BLaER1 treated with 17β-estradiol and CSF1 and Interleukin-3, amounts not matched to agents 10 nM and 100 nM (cell line): ENCODE measurements at regions not wholly inside any gene's neighbourhood (a gene's known extent, or its start where the extent isn't known, plus 50 kb on each side); places are given as distances from the start of the nearest gene placed in this dataset.

Experiments
- H3K27ac ChIP-seq, 11 experiments: shearing (Covaris generic); formaldehyde crosslinking; 2 replicates each; pipeline ENCODE4 v1.8.1; 2022
- H3K27me3 ChIP-seq, 11 experiments: shearing (Covaris generic); formaldehyde crosslinking; 2 replicates each; pipeline ENCODE4 v1.8.1; 2022
- H3K36me3 ChIP-seq, 11 experiments: shearing (Covaris generic); formaldehyde crosslinking; 2 replicates each; pipeline ENCODE4 v1.8.1; 2022
- H3K4me1 ChIP-seq, 10 experiments: shearing (Covaris generic); formaldehyde crosslinking; 2 replicates each; pipeline ENCODE4 v1.8.1; 2022
- H3K4me2 ChIP-seq, 11 experiments: shearing (Covaris generic); formaldehyde crosslinking; 2 replicates each; pipeline ENCODE4 v1.8.1; 2022
- H3K4me3 ChIP-seq, 10 experiments: shearing (Covaris generic); formaldehyde crosslinking; 2 replicates each; pipeline ENCODE4 v1.8.1; 2022
- H3K9ac ChIP-seq, 11 experiments: shearing (Covaris generic); formaldehyde crosslinking; 2 replicates each; pipeline ENCODE4 v1.8.1; 2022
- H3K9me3 ChIP-seq, 11 experiments: shearing (Covaris generic); formaldehyde crosslinking; replicated peaks in 1 of 11; 2 replicates each; pipeline ENCODE4 v1.8.1; 2022
- H4K20me1 ChIP-seq, 11 experiments: shearing (Covaris generic); formaldehyde crosslinking; 2 replicates each; pipeline ENCODE4 v1.8.1; 2022
- Cebpa-rat ChIP-seq, 11 experiments: shearing (Covaris generic); IDR thresholded peaks; 2 replicates each; pipeline ENCODE4 v1.8.1; 2022

DNA sequence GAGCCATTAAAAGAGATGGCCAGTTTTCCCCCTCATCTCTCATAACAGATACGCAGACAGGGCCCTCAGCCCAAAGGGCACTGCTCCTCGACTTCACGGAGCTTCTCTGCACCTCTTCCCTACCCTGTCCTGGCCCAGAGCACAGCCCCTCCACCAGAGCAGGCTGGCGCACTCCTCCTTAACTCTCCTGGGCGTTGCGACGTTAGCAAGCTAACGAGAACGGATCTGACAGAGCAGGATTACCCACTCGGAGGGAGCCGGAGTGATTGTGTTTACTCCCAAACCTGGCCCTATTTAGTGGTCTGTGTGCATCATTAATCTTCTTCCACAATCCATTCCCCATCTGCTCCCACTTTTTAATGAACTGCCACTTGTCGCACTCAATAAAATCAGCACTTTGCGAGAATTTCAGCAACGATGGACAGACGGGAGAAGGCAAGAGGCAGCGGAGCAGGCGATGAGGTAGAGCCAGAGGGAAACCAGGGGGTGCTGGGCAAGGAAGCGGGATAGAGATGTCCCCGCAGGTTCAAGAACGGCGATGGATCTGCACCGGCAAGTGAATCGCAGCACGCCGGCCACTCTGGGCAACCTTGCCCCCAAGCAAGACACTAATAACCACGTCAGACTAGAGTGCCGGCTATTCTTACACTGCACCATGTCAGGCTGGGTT is 159.4 kb downstream of the BUD13 start:
- Histone ChIP-seq H3K36me3 (no peaks in the 10 kb centered on the region), H4K20me1 (no peaks in the 10 kb centered on the region), H3K4me3 (no peak overlapping the region), H3K27me3 (no peaks in the 10 kb centered on the region), H3K4me2 (no peak overlapping the region), H3K9ac (no peak overlapping the region), H3K27ac (no peak overlapping the region), H3K9me3 (peaks cover 0 to 6% (median 0%) of the 10 kb centered on the region in 11 experiments; a peak in 2 of 22 replicates), H3K4me1 (peaks cover 0 to 7% (median 0%) of the 10 kb centered on the region in 10 experiments; a peak in 4 of 20 replicates)
- no peak for TF ChIP-seq Cebpa-rat (IDR thresholded peaks at IDR 0.05)

DNA sequence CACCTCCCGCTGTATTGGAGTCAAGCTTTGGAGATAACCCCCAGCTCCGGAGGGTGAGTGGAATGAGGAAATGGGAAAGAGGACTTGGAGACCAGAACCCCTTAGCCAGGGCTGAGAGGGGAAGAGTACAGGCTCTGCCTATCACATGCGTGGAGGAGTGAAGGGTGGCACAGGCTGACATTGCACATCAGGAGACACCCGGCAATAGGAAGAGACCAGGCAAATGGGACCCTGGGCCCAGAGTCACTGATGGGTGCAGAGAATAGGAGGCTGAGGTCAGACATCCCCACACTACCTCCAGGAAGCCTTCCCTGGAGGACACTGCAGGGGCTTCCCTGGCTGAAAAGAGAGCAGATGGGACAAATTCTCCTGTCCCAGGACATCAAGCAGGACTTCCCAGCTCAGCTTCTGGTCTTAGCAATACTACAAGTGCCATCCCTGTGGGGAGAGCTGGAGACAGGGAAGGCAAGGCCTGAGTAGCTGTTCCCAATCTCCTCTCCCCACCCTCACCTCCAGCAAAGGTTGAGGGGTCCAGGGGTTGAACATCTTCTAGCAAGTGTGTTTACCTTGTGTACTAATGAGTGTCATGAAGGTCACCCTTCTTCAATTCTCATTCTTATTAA is 160.7 kb downstream of the BUD13 start:
- Histone ChIP-seq H3K4me1 (peaks cover 0 to 7% (median 0%) of the 10 kb centered on the region in 10 experiments; a peak in 5 of 20 replicates), H3K9ac (no peak overlapping the region), H4K20me1 (peaks cover 0 to 3% (median 0%) of the 10 kb centered on the region in 11 experiments; a peak in 1 of 22 replicates), H3K4me3 (no peak overlapping the region), H3K36me3 (no peaks in the 10 kb centered on the region), H3K27ac (no peak overlapping the region), H3K27me3 (no peaks in the 10 kb centered on the region), H3K9me3 (peaks cover 0 to 6% (median 0%) of the 10 kb centered on the region in 11 experiments; a peak in 2 of 22 replicates), H3K4me2 (no peak overlapping the region)
- no peak for TF ChIP-seq Cebpa-rat (IDR thresholded peaks at IDR 0.05)

DNA sequence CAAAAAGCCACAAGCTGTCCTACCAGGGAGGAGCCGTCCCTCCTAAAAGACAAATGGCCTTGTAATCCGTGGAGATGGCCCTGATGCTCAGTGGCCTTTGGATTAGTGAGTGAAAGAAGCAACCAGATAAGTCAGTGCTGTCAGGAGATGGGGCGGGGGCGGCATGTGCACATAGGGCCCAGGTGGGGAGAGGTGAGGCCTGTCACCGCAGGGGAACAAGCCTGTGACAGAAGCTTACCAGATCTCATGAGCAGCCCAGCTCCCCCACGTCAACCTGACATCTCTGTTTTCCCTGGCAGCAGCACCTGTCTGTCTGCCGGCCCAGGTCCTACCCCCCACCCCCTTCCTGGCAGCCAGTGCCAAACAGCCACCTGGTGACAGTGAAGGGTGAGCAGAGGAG is 162.6 kb downstream of the BUD13 start:
- peaks cover 0 to 5% (median 0%) of the 10 kb centered on the region in 10 experiments; a peak in 2 of 20 replicates for H3K4me1 ChIP-seq
- no peak overlapping the region for H3K4me3 ChIP-seq
- no peak overlapping the region for H3K27ac ChIP-seq
- H4K20me1 ChIP-seq, result peaks cover 0 to 3% (median 0%) of the 10 kb centered on the region in 11 experiments; a peak in 1 of 22 replicates
- peaks cover 0 to 6% (median 0%) of the 10 kb centered on the region in 11 experiments; a peak in 2 of 22 replicates for H3K9me3 ChIP-seq
- no peak overlapping the region for H3K9ac ChIP-seq
- H3K4me2 ChIP-seq, result no peak overlapping the region
- TF ChIP-seq Cebpa-rat (IDR thresholded peaks at IDR 0.05), result no peak
- H3K27me3 ChIP-seq, result no peaks in the 10 kb centered on the region
- no peaks in the 10 kb centered on the region for H3K36me3 ChIP-seq

DNA sequence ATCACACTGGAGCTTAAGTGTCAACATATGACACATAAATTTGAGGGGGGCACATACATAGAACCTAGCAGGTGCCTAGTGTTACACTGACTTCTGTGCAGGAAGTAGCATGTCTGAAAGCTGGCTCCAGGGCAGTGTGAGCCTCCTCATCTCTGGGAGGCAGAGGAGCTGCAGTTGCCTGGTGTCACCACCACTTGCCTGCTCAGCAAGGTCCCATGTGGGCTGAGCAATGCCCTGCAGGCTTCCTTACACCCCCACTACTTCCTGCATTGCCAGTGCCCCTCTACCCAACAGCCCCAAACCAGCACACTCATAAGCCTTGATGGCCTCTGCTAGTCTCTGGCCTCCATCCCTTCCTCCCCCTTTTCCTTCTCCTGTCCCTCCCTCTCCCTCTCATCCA is 165.8 kb downstream of the BUD13 start:
- Histone ChIP-seq H3K4me1 (peaks cover 0 to 6% (median under 1%) of the 10 kb centered on the region in 10 experiments; a peak in 6 of 20 replicates), H3K9me3 (peaks cover 0 to 6% (median 0%) of the 10 kb centered on the region in 11 experiments; a peak in 2 of 22 replicates), H3K36me3 (no peaks in the 10 kb centered on the region), H3K27me3 (no peaks in the 10 kb centered on the region), H3K4me3 (no peak overlapping the region), H3K9ac (no peak overlapping the region), H3K4me2 (0 out of 22 replicates have a peak overlapping the region, but pooled peaks of 2 of the 11 experiments have one; percentile 12 to 20), H3K27ac (no peak overlapping the region), H4K20me1 (peaks cover 0 to 9% (median 0%) of the 10 kb centered on the region in 11 experiments; a peak in 1 of 22 replicates)
- no peak for TF ChIP-seq Cebpa-rat (IDR thresholded peaks at IDR 0.05)

GRCh38 chr11:116605543-116606459 is 167.0 kb downstream of the BUD13 start:
- no peak overlapping the region for H3K27ac ChIP-seq
- H3K9ac ChIP-seq, result no peak overlapping the region
- H3K4me3 ChIP-seq, result no peak overlapping the region
- H3K4me1 ChIP-seq, result peaks cover 0 to 13% (median 7%) of the 10 kb centered on the region in 10 experiments; a peak in 12 of 20 replicates
- H4K20me1 ChIP-seq, result peaks cover 0 to 9% (median 0%) of the 10 kb centered on the region in 11 experiments; a peak in 1 of 22 replicates
- no peaks in the 10 kb centered on the region for H3K9me3 ChIP-seq
- no peak for TF ChIP-seq Cebpa-rat (IDR thresholded peaks at IDR 0.05)
- no peak overlapping the region for H3K4me2 ChIP-seq
- H3K27me3 ChIP-seq, result no peaks in the 10 kb centered on the region
- no peaks in the 10 kb centered on the region for H3K36me3 ChIP-seq

DNA sequence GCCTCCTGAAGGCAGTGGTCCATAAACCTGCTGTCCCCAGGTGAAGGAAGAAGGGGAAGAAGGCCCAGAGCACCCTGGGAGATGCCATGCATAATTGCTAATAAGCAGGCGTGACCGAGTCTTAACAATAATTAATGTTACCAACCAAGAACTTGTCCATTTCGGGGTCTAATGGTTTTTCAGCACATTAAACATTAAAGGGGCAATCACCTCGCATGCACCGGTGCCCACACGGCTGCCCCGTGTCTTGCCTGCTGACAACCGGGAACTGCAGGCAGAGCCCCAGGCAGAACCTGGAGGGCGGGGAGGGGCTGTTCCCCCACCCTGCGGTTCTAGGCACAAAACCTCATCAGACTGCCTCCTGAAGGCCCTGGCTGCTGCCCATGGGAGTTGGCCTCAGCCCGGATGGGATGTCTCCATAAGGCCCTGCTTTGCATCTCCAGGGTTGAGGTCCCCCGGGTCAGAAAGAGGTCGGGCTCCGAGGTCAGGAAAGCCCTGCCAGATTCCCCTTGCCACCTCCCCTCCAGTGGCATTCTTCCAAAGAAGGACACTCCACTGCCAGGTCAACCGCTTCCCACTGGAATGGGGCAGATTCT is 169.0 kb downstream of the BUD13 start:
- Histone ChIP-seq H3K27me3 (no peaks in the 10 kb centered on the region), H3K36me3 (no peaks in the 10 kb centered on the region), H4K20me1 (peaks cover 0 to 9% (median 0%) of the 10 kb centered on the region in 11 experiments; a peak in 1 of 22 replicates), H3K27ac (no peak overlapping the region), H3K4me2 (no peak overlapping the region), H3K9ac (no peak overlapping the region), H3K9me3 (no peaks in the 10 kb centered on the region), H3K4me3 (no peak overlapping the region), H3K4me1 (peaks cover 0 to 13% (median 7%) of the 10 kb centered on the region in 10 experiments; a peak in 12 of 20 replicates)
- TF ChIP-seq Cebpa-rat (IDR thresholded peaks at IDR 0.05), result no peak

DNA sequence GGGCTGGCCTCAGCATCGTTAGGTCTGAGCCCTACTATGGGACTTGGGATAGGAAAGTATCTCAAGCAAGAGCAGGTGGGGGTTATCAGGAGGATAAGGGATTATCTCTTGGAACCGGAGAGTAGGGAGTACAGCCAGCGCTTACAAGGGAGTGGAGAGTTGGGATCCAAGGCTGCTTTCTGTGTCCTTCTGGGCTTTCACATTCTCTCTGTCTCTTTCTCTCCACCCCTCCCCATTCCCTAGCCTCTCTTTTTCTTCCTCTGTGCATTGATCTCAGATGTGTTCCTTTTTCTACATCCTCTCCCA is 170.2 kb downstream of the BUD13 start:
- H3K27me3 ChIP-seq, result no peaks in the 10 kb centered on the region
- H3K4me2 ChIP-seq, result no peak overlapping the region
- no peaks in the 10 kb centered on the region for H3K36me3 ChIP-seq
- H3K27ac ChIP-seq, result no peak overlapping the region
- peaks cover 0 to 13% (median 7%) of the 10 kb centered on the region in 10 experiments; a peak in 12 of 20 replicates for H3K4me1 ChIP-seq
- H4K20me1 ChIP-seq, result peaks cover 0 to 9% (median 0%) of the 10 kb centered on the region in 11 experiments; a peak in 1 of 22 replicates
- no peak for TF ChIP-seq Cebpa-rat (IDR thresholded peaks at IDR 0.05)
- H3K9ac ChIP-seq, result no peak overlapping the region
- H3K4me3 ChIP-seq, result no peak overlapping the region
- no peaks in the 10 kb centered on the region for H3K9me3 ChIP-seq

DNA sequence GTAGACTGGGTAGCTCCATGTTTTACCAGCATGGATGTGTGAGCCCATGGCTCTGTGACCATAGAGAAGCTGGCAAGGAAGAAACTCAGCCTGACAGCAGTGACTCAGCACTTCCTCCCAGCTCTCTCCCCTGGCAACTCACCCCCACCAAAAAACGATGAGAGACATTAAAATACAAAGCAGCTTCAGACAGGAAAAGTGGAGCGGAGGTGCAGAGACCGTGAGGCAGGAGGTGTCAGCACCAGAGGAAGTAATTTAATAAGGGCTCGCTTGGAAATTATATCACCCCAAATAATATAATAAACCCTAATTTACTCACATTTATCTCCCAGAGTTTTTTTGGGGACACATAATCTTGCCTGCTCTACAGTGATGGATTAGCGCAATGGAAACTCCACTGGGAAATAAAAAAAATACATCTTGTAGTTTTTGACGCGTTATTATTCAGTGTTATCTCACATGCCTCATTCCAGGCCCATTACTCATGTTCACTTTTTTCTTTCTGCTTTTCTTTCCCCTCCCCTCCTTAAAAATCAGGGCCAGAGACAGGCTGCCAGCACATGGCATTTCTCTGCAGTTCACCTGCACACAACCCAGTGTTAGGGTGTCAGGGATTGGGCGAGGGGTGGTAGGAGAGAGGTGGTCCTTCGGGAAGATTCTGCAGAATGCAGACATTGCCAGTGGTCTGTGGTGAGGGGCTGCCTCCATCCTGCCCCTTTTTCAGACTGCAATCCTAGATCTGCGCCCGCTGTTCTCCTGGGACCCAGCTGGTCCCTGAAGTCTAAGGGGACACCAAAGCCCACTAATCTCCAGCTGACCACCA is 170.8 kb downstream of the BUD13 start:
- H3K9ac ChIP-seq, result no peak overlapping the region
- no peaks in the 10 kb centered on the region for H3K36me3 ChIP-seq
- H3K4me2 ChIP-seq, result peak overlapping the region in 7 of 11 experiments; percentile 12 to 50 (median 29); a peak in 7 of 22 replicates
- peaks cover 0 to 12% (median 7%) of the 10 kb centered on the region in 10 experiments; a peak in 12 of 20 replicates for H3K4me1 ChIP-seq
- no peak for TF ChIP-seq Cebpa-rat (IDR thresholded peaks at IDR 0.05)
- peaks cover 0 to 9% (median 0%) of the 10 kb centered on the region in 11 experiments; a peak in 1 of 22 replicates for H4K20me1 ChIP-seq
- H3K9me3 ChIP-seq, result no peaks in the 10 kb centered on the region
- H3K27me3 ChIP-seq, result no peaks in the 10 kb centered on the region
- H3K4me3 ChIP-seq, result no peak overlapping the region
- H3K27ac ChIP-seq, result peak overlapping the region in 1 of 11 experiments; percentile 42; a peak in 1 of 22 replicates
